ENCODE measurements at regions not wholly inside any gene's neighbourhood (a gene's known extent, or its start where the extent isn't known, plus 50 kb on each side); places are given as distances from the start of the nearest gene placed in this dataset.

- TF ChIP-seq, protein P1, sequence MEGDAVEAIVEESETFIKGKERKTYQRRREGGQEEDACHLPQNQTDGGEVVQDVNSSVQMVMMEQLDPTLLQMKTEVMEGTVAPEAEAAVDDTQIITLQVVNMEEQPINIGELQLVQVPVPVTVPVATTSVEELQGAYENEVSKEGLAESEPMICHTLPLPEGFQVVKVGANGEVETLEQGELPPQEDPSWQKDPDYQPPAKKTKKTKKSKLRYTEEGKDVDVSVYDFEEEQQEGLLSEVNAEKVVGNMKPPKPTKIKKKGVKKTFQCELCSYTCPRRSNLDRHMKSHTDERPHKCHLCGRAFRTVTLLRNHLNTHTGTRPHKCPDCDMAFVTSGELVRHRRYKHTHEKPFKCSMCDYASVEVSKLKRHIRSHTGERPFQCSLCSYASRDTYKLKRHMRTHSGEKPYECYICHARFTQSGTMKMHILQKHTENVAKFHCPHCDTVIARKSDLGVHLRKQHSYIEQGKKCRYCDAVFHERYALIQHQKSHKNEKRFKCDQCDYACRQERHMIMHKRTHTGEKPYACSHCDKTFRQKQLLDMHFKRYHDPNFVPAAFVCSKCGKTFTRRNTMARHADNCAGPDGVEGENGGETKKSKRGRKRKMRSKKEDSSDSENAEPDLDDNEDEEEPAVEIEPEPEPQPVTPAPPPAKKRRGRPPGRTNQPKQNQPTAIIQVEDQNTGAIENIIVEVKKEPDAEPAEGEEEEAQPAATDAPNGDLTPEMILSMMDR (conservative IDR thresholded peaks at IDR 0.05; ENCODE audit: low read length): no peak
- TF ChIP-seq EZH2phosphoT487 (IDR thresholded peaks at IDR 0.05; ENCODE audit: borderline replicate concordance): no peak
- H3K4me3 ChIP-seq (ENCODE audit: low read length, poor library complexity, severe bottlenecking): no peak overlapping the region
- H3K79me2 ChIP-seq (ENCODE audit: insufficient read depth, low read length): no peaks in the 10 kb centered on the region
- no peaks in the 10 kb centered on the region for H3F3A ChIP-seq (ENCODE audit: low read depth)
- H2AFZ ChIP-seq (ENCODE audit: low read length): no peak overlapping the region
- no peaks in the 10 kb centered on the region; the same call in 1 of the 2 replicates for H3K9me3 ChIP-seq (ENCODE audit: insufficient read depth, low read depth, low read length)
- no peaks in the 10 kb centered on the region for H3K4me1 ChIP-seq (ENCODE audit: insufficient read depth, low read length, poor library complexity, severe bottlenecking)
- H3K4me2 ChIP-seq (ENCODE audit: low read depth, low read length, poor library complexity, severe bottlenecking): no peak overlapping the region
- no peaks in the 10 kb centered on the region for H3K36me3 ChIP-seq (ENCODE audit: insufficient read depth, low read length)
- no peak overlapping the region for H3K9ac ChIP-seq (ENCODE audit: low read depth, low read length, poor library complexity, severe bottlenecking)
- H3K27me3 ChIP-seq (ENCODE audit: insufficient read depth, low read length, poor library complexity, severe bottlenecking): no peaks in the 10 kb centered on the region
- no peaks in the 10 kb centered on the region for H4K20me1 ChIP-seq (ENCODE audit: insufficient read depth, low read length, poor library complexity, severe bottlenecking)
- no peaks in the 10 kb centered on the region for H3K9me2 ChIP-seq (replicated peaks; ENCODE audit: low read depth, low read length)
Measured at GRCh38 chr20:10927936-10928840, 254.4 kb upstream of the JAG1 start.

DNA sequence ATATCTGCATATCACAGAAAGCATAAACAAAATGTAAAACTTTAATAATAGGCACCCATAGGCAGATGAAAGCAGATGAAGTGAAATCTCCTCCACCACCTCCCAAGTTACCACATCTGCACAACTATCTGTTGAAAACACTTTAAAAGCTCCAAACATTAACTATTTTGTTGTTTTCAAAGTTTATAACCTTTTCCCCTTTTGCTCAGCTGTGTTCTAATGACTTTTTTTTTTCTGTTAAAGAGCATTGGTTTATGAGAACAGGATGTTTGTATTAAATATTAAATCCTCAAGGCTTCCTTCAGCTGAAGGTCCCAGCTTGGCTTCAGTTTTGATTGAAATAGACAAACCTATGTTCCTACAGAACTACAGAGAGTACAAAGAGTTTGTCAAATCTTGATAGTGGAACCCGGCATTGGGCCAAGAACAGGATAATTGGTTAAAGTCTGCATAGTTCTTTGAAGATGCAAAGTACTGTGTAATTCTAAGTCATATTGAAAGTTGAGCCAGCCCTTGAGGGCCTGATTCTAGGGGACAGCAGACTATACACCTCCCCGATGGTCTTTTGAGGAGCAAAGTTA lies 255.1 kb upstream of the JAG1 start:
- no peak overlapping the region for H3K9ac ChIP-seq (ENCODE audit: low read depth, low read length, poor library complexity, severe bottlenecking)
- H3K79me2 ChIP-seq (ENCODE audit: insufficient read depth, low read length): no peaks in the 10 kb centered on the region
- no peaks in the 10 kb centered on the region for H3F3A ChIP-seq (ENCODE audit: low read depth)
- H3K27me3 ChIP-seq (ENCODE audit: insufficient read depth, low read length, poor library complexity, severe bottlenecking): no peaks in the 10 kb centered on the region
- no peak overlapping the region for H2AFZ ChIP-seq (ENCODE audit: low read length)
- no peaks in the 10 kb centered on the region for H3K36me3 ChIP-seq (ENCODE audit: insufficient read depth, low read length)
- H3K4me1 ChIP-seq (ENCODE audit: insufficient read depth, low read length, poor library complexity, severe bottlenecking): no peaks in the 10 kb centered on the region
- no peaks in the 10 kb centered on the region for H4K20me1 ChIP-seq (ENCODE audit: insufficient read depth, low read length, poor library complexity, severe bottlenecking)
- TF ChIP-seq EZH2phosphoT487 (IDR thresholded peaks at IDR 0.05; ENCODE audit: borderline replicate concordance): no peak
- TF ChIP-seq, protein P1 (conservative IDR thresholded peaks at IDR 0.05; ENCODE audit: low read length): no peak
- no peak overlapping the region for H3K4me2 ChIP-seq (ENCODE audit: low read depth, low read length, poor library complexity, severe bottlenecking)
- H3K9me2 ChIP-seq (replicated peaks; ENCODE audit: low read depth, low read length): no peaks in the 10 kb centered on the region
- no peaks in the 10 kb centered on the region; the same call in 1 of the 2 replicates for H3K9me3 ChIP-seq (ENCODE audit: insufficient read depth, low read depth, low read length)
- H3K4me3 ChIP-seq (ENCODE audit: low read length, poor library complexity, severe bottlenecking): no peak overlapping the region

GRCh38 chr20:10935658-10936402 lies 262.0 kb upstream of the JAG1 start:
- H3K27me3 ChIP-seq (ENCODE audit: insufficient read depth, low read length, poor library complexity, severe bottlenecking): no peaks in the 10 kb centered on the region
- H3K9ac ChIP-seq (ENCODE audit: low read depth, low read length, poor library complexity, severe bottlenecking): no peak overlapping the region
- no peaks in the 10 kb centered on the region for H3K9me2 ChIP-seq (replicated peaks; ENCODE audit: low read depth, low read length)
- no peak overlapping the region for H2AFZ ChIP-seq (ENCODE audit: low read length)
- H3K4me2 ChIP-seq (ENCODE audit: low read depth, low read length, poor library complexity, severe bottlenecking): no peak overlapping the region
- no peaks in the 10 kb centered on the region for H3K79me2 ChIP-seq (ENCODE audit: insufficient read depth, low read length)
- H3K4me3 ChIP-seq (ENCODE audit: low read length, poor library complexity, severe bottlenecking): no peak overlapping the region
- H3K4me1 ChIP-seq (ENCODE audit: insufficient read depth, low read length, poor library complexity, severe bottlenecking): no peaks in the 10 kb centered on the region
- no peaks in the 10 kb centered on the region for H3K9me3 ChIP-seq (ENCODE audit: insufficient read depth, low read depth, low read length)
- H4K20me1 ChIP-seq (ENCODE audit: insufficient read depth, low read length, poor library complexity, severe bottlenecking): no peaks in the 10 kb centered on the region
- no peak for TF ChIP-seq EZH2phosphoT487 (IDR thresholded peaks at IDR 0.05; ENCODE audit: borderline replicate concordance)
- TF ChIP-seq, protein P1 (conservative IDR thresholded peaks at IDR 0.05; ENCODE audit: low read length): no peak
- H3K36me3 ChIP-seq (ENCODE audit: insufficient read depth, low read length): no peaks in the 10 kb centered on the region
- H3F3A ChIP-seq (ENCODE audit: low read depth): no peaks in the 10 kb centered on the region
